Gastroesophageal sphincter (tissue), 3 donors: ENCODE measurements at regions not wholly inside any gene's neighbourhood (a gene's known extent, or its start where the extent isn't known, plus 50 kb on each side); places are given as distances from the start of the nearest gene placed in this dataset.

Experiments used
- CTCF ChIP-seq, 4 experiments: fragments of 200-600 bp in 2 of 4; fragments of 450-650 bp in 2 of 4; sonication (generic) in 1 of 4; IDR thresholded peaks; one replicate each; pipeline ENCODE4 v1.5.1; 2017 to 2019; ENCODE audit warnings: antibody characterized with exemption in 4 of 4, mild to moderate bottlenecking in 2 of 4, moderate library complexity in 2 of 4
- EP300 ChIP-seq: sonication (generic); formaldehyde crosslinking; IDR thresholded peaks from one replicate; pipeline ENCODE4 v1.6.1; 2017; ENCODE audit warnings: antibody characterized with exemption, mild to moderate bottlenecking
- POLR2A ChIP-seq, 2 donors: fragments of 450-650 bp; IDR thresholded peaks; one replicate each; pipeline ENCODE4 v1.6.1; 2017; ENCODE audit warnings: antibody characterized with exemption in 2 of 2, mild to moderate bottlenecking in 2 of 2, moderate library complexity in 1 of 2
- POLR2AphosphoS5 ChIP-seq: sonication (generic); formaldehyde crosslinking; IDR thresholded peaks from one replicate; pipeline ENCODE4 v1.6.1; 2017; ENCODE audit warnings: antibody characterized with exemption

GRCh38 chr2:160719116-160719515 lies 225.5 kb upstream of the RBMS1 start:
- TF ChIP-seq CTCF (IDR thresholded peaks at IDR 0.05), result no peak
- no peak for TF ChIP-seq POLR2A (IDR thresholded peaks at IDR 0.05)
- TF ChIP-seq EP300, result no peak
- no peak for TF ChIP-seq POLR2AphosphoS5
